NCI-H128 (cell line): ENCODE measurements at regions not wholly inside any gene's neighbourhood (a gene's known extent, or its start where the extent isn't known, plus 50 kb on each side); places are given as distances from the start of the nearest gene placed in this dataset.

ENCODE experiments used
- DNase-seq: peaks from one replicate; lab custom pipeline; 2025; ENCODE audit not compliant: unreplicated experiment; lab: John Stamatoyannopoulos, UW

DNA sequence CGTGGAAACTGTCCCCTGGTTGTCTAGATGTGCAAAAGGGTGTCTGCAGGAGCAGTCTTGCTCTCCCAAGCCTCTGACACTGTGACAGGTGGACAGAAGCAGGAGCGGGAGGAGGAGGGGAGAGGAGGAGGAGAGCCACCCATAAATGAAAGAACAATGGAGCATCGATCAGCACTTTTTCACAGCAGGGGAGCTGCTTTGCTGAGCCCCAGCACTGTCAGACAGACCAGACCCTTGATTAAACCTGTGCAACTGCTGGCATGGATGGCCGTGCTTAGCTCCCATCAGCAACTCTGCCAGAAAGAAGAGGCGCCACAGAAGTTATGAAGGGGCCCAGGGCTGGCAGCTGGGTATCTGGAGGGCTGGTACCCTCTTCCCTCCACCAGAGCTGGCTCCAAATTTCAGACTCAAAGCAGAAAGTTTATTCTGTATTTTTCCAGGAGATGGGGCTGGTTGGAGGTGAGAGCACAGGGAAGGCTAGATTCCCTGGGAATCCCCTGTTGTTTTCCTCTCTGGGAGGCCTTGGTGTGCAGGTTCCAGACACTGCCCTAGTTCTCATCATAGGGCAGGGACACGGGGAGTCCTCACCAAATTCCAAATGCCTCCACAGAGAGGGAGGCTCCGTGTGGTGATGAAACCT, 1192.2 kb downstream of the UQCRFS1 start:
- DNase-seq, result no peak

- DNase-seq, result no peak
Observed at GRCh38 chr19:28019901-28020300, 1193.0 kb downstream of the UQCRFS1 start.

DNA sequence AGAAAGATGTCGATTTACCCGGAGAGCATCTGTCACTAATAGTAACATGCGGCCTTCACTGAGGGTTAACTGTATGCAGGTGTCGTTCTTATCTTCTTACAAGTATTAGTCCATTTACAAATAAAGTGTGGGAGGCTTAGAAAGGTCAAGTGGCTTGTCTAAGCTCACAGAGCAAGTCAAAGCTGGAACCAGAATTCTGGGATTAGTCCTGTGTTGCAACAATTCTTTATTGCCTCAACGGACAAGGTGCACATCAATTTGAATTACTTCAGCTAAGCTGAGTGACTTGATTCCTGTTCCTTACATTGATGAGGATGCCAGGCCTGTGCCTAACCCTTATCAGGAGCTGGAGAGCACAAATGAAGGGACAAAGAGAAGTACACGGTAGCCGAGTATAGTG, 1193.6 kb downstream of the UQCRFS1 start:
- DNase-seq, result no peak

GRCh38 chr19:28018499-28018898, 1194.5 kb downstream of the UQCRFS1 start:
- no peak for DNase-seq

- no peak for DNase-seq
Observed at GRCh38 chr19:28014615-28015405, 1198.1 kb downstream of the UQCRFS1 start.

DNA sequence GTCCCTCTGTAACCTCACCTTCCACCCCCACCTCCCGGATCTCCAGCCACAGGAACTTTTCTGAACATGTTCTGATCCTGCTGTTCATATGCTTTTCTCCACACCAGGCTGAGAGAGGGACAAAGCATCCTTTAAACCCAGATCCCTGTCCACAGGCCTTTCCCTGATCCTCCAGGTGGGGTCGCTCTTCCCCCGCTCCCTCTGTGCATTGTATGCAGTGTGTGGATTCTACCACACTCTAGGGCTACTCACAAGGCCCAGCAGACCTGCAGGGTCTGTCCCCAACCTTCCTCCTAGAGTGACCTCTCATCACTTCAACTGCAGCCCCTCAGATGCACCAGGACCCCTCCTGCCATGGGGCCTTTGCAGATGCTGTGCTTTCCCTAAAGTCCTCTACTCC, 1200.6 kb downstream of the UQCRFS1 start:
- DNase-seq, result no peak

DNA sequence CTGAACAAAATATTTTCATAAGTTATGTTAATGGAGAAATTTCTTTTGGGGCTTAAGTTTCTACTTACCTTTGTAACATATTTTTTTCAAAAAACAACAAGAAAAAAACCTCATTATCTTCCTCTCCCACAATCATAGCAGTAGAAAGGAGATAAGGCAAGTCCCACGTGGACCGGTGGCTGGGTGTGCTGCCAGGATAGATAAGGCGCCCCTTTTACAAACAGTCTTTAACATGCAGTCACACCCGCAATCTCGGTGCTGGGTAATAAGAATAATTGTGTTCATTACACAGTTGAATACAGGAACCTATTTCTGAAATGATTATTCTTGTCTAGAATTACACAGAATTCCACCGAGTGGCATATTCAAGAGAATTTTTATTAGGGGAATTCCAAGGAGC, 1202.3 kb downstream of the UQCRFS1 start:
- no peak for DNase-seq

- DNase-seq, result no peak
Observed at GRCh38 chr19:28009696-28010095, 1203.3 kb downstream of the UQCRFS1 start.

DNA sequence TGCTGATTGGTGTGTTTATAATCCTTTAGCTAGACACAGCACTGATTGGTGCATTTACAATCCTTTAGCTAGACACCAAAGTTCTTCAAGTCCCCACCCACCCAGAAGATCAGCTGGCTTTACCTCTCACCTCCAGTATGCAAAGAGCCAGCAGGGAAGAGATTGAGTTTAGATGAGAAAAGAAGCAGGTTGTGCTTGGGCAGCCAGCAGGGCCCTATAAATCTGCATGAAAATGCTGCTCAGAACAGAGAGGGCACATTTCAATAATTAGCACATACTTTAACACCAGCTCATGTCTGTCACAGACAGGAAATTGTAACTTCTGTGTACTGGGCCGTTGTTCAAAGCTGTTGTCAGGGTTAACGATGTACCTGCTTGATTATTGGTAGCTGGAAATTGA, 1204.3 kb downstream of the UQCRFS1 start:
- DNase-seq, result no peak

- no peak for DNase-seq
Observed at GRCh38 chr19:28003543-28003942, 1209.4 kb downstream of the UQCRFS1 start.

DNA sequence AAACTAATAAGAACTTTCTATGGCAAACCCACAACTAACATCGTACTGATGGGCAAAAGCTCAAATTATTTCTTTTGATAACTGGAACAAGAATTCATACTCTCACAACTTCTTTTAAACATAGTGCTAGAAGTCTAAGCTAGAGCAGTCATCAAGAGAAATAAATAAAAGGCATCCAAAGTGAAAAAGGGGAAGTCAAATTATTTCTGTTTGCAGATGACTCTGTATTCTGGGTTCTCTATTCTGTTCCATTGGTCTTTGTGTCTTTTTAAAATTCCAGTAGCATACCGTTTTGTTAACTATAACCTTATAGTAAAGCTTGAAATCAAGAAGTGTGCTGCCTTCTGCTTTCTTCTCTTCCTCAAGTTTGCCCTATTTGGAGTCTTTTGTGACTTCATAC, 1215.9 kb downstream of the UQCRFS1 start:
- DNase-seq, result no peak

GRCh38 chr19:27993619-27994570, 1219.1 kb downstream of the UQCRFS1 start:
- DNase-seq, result no peak

GRCh38 chr19:27986299-27986698, 1226.7 kb downstream of the UQCRFS1 start:
- no peak for DNase-seq

- DNase-seq, result no peak
Observed at GRCh38 chr19:27975419-27976005, 1237.4 kb downstream of the UQCRFS1 start.

GRCh38 chr19:27974082-27974513, 1238.9 kb downstream of the UQCRFS1 start:
- no peak for DNase-seq

DNA sequence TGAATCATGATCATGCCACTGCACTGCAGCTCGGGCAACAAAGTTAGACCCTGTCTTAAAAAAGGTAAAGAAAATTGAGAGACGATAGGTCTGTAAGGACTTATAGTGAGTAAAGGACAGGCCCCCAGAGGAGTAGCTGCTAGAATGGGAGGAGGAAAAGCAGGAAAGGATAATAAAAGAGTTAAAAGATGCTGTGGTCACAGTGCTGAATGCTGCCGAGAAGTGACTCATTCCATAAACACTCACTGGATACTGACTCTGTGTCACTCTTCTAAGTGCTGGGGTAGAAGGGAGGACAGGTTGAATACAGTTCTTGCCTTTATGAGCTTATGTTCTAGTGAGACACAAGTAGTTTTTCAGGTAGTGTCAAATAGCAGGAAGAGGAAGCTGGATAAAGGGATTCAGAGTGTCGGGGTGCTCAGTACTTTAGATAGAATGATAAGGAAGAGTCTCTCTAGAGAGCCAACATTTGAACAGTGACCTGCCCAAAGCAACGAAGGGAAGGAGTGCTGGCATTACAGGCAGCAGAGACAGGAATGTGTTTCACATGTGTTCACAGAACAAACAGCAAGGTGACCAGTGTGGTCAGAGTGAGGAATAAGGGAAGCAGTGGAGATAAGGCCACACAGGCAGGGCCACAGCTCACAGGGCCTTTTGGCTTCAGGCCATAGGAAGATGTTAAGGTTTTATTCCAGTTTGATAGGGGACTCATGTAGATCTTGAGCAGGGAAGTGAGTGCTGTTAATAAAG, 1240.5 kb downstream of the UQCRFS1 start:
- no peak for DNase-seq

DNA sequence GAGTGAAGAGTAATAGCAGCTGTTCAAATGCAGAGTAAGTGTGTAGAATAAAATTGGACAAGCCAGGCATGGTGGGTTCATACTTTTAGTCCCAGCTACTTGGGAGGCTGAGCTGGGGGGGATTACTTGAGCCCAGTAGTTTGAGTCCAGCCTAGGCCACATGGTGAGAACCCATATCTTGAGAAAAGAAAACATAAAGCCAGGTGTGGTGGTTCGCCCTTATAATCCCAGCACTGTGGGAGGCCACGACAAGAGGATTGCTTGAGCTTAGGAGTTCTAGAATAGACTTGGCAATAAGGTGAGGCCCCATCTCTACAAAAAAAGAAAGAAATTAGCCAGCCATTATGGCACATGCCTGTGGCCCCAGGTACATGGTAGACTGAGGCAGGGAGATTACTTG, 1241.1 kb downstream of the UQCRFS1 start:
- no peak for DNase-seq

DNA sequence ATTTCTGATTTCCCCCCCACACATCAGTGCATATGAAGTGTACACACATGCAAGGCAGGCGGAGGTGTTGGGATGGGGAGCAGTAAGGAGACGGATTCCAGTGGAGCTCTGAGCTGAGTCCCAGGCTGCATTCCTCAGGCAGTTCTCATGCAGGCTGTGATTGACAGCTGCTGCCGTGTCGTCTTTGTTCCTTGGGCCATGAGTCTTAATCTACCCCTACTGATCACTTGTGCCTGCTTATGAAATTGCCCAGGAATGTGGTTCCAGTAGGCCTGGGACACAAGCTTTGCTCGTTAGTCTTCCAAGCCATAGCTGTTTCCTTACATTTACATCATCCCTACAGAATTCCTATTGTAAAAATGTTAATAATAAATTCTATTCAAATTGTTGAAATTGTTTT, 1241.9 kb downstream of the UQCRFS1 start:
- no peak for DNase-seq

GRCh38 chr19:27966390-27966816, 1246.5 kb downstream of the UQCRFS1 start:
- DNase-seq, result no peak

DNA sequence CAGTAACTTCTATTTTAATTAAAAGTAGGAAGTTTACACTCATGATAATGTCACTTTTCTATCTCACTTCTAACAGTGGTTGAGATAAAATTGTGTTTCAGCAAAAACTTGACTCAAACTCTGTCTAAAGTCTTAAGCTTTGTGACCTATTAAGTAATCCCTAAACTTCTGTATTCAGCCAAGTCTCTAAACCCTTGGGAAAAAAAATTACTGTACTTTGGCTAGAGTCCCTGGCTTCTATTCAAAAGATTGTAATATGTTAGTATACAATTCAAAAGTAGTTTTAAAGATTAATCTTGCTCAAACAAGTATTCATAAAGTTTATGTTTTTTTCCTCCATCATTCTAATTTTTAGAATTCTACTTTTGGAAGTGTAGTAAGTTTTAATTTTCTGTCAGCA, 1248.8 kb downstream of the UQCRFS1 start:
- no peak for DNase-seq
